D341Med (cell line): ENCODE measurements at regions not wholly inside any gene's neighbourhood (a gene's known extent, or its start where the extent isn't known, plus 50 kb on each side); places are given as distances from the start of the nearest gene placed in this dataset.

Experiments
- DNase-seq: peaks from one replicate; pipeline ENCODE4 v3.0.0; 2012; ENCODE audit warnings: low spot score

- no peak for DNase-seq
These were observed 253.2 kb upstream of the COL3A1 start for GRCh38 chr2:188720811-188721605.

- DNase-seq = no peak
These were observed 252.4 kb upstream of the COL3A1 start for GRCh38 chr2:188721784-188722183.

- DNase-seq = no peak
These were observed 248.3 kb upstream of the COL3A1 start for GRCh38 chr2:188725746-188726360.

GRCh38 chr2:188726626-188727247 lies 247.4 kb upstream of the COL3A1 start:
- DNase-seq = no peak

GRCh38 chr2:188727846-188728245 lies 246.3 kb upstream of the COL3A1 start:
- no peak for DNase-seq

- no peak for DNase-seq
These were observed 239.5 kb upstream of the COL3A1 start for GRCh38 chr2:188734691-188735090.

GRCh38 chr2:188746727-188747126 lies 227.4 kb upstream of the COL3A1 start:
- DNase-seq = no peak

- DNase-seq = no peak
These were observed 222.4 kb upstream of the COL3A1 start for GRCh38 chr2:188751816-188752215.

- no peak for DNase-seq
These were observed 221.9 kb upstream of the COL3A1 start for GRCh38 chr2:188752311-188752710.

GRCh38 chr2:188762151-188762550 lies 212.0 kb upstream of the COL3A1 start:
- DNase-seq = no peak

GRCh38 chr2:188765522-188766470 lies 208.4 kb upstream of the COL3A1 start:
- DNase-seq = peak; percentile 24

- no peak for DNase-seq
These were observed 207.7 kb upstream of the COL3A1 start for GRCh38 chr2:188766471-188766856.

- DNase-seq = no peak
These were observed 207.0 kb upstream of the COL3A1 start for GRCh38 chr2:188767176-188767575.

GRCh38 chr2:188770296-188770695 lies 203.9 kb upstream of the COL3A1 start:
- DNase-seq = no peak

- DNase-seq = no peak
These were observed 201.1 kb upstream of the COL3A1 start for GRCh38 chr2:188773075-188773474.

- DNase-seq = no peak
These were observed 197.5 kb upstream of the COL3A1 start for GRCh38 chr2:188776634-188777033.

GRCh38 chr2:188784269-188784762 lies 189.9 kb upstream of the COL3A1 start:
- no peak for DNase-seq

GRCh38 chr2:188785061-188785460 lies 189.1 kb upstream of the COL3A1 start:
- no peak for DNase-seq

GRCh38 chr2:188785490-188785889 lies 188.7 kb upstream of the COL3A1 start:
- DNase-seq = no peak

- DNase-seq = no peak
These were observed 187.8 kb upstream of the COL3A1 start for GRCh38 chr2:188786368-188786841.

GRCh38 chr2:188787021-188787657 lies 187.0 kb upstream of the COL3A1 start:
- DNase-seq = no peak
